Panc1 (cell line): ENCODE measurements at regions not wholly inside any gene's neighbourhood (a gene's known extent, or its start where the extent isn't known, plus 50 kb on each side); places are given as distances from the start of the nearest gene placed in this dataset.

Source experiments
- ATAC-seq: fragments of 200-7000 bp; cut with Tn5 transposase; 2 replicates; pipeline ENCODE4 v1.9.1; 2020; ENCODE audit warnings: mild to moderate bottlenecking, moderate library complexity
- BruUV-seq: library from RNA; stranded (reverse); fragments of 400-500 nt; replicated peaks from 2 replicates; lab custom pipeline; 2021; lab: Mats Ljungman, UMichigan
- CTCF ChIA-PET: fragments of 300-600 bp; sonication (Branson Sonifier 250); formaldehyde crosslinking; loops from one replicate; lab custom pipeline; 2022; ENCODE audit warnings: antibody characterized with exemption; lab: Charles Lee
- POLR2A ChIA-PET: fragments of 300-600 bp; sonication (Branson Sonifier 250); formaldehyde crosslinking; loops from one replicate; lab custom pipeline; 2022; ENCODE audit warnings: antibody characterized with exemption; lab: Charles Lee
- DNase-seq: peaks from one replicate; pipeline ENCODE4 v3.0.0-alpha.2; 2010; ENCODE audit warnings: low read depth, low spot score
- H3K27ac ChIP-seq: 2 replicates; pipeline ENCODE4 v1.5.1; 2011; ENCODE audit warnings: mild to moderate bottlenecking, low read length, inconsistent platforms
- H3K27me3 ChIP-seq: fragments of 200-500 bp; sonication (Bioruptor generic); 2 replicates; pipeline ENCODE4 v1.6.0; 2014; ENCODE audit warnings: low read length, inconsistent platforms; ENCODE audit not compliant: control insufficient read depth, insufficient read depth
- H3K36me3 ChIP-seq: fragments of 200-500 bp; sonication (Bioruptor generic); 2 replicates; pipeline ENCODE4 v1.5.1; 2014; ENCODE audit warnings: inconsistent platforms, mild to moderate bottlenecking, low read length, moderate library complexity; ENCODE audit not compliant: control insufficient read depth, insufficient read depth
- H3K4me1 ChIP-seq: 2 replicates; pipeline ENCODE4 v1.5.1; 2011; ENCODE audit warnings: inconsistent platforms, mild to moderate bottlenecking, low read length, moderate library complexity; ENCODE audit not compliant: control insufficient read depth, insufficient read depth
- H3K4me3 ChIP-seq, 2 experiments: 2 replicates each; pipeline ENCODE4 v1.5.1; 2011 to 2012; ENCODE audit warnings: low read depth in 2 of 2, low read length in 2 of 2, mild to moderate bottlenecking in 2 of 2, inconsistent platforms in 1 of 2, moderate library complexity in 1 of 2
- H3K9me3 ChIP-seq: fragments of 200-500 bp; sonication (Bioruptor generic); 2 replicates; pipeline ENCODE4 v1.5.1; 2014; ENCODE audit warnings: low read depth, mild to moderate bottlenecking, inconsistent platforms, low read length, moderate library complexity; ENCODE audit not compliant: control insufficient read depth, insufficient read depth
- POLR2AphosphoS5 ChIP-seq: IDR thresholded peaks from 2 replicates; pipeline ENCODE4 v1.6.1; 2012; ENCODE audit warnings: mild to moderate bottlenecking, low read depth, low read length, moderate library complexity
- SIN3A ChIP-seq: IDR thresholded peaks from 2 replicates; pipeline ENCODE4 v1.6.1; 2012; ENCODE audit warnings: low read depth, mild to moderate bottlenecking, low read length, moderate library complexity, borderline replicate concordance; ENCODE audit not compliant: insufficient read depth
- TCF7L2 ChIP-seq: IDR thresholded peaks from 2 replicates; pipeline ENCODE4 v1.6.1; 2011; ENCODE audit warnings: mild to moderate bottlenecking, low read depth, low read length, inconsistent platforms
- in situ Hi-C: cut with HindIII; loops from 2 replicates; pipeline ENCODE4 v1.10.0; 2016; ENCODE audit warnings: low sequenced_read_pairs, low pct_unique_long_range_greater_than_20kb
- intact Hi-C: fragments of 100-400 bp; cut with micrococcal nuclease; formaldehyde crosslinking; loops from one replicate; pipeline ENCODE4 v1.10.0; 2022; ENCODE audit not compliant: unreplicated experiment
- TF ChIP-seq, protein P1 (sequence below), 2 experiments: IDR thresholded peaks; 2 replicates each; pipeline ENCODE4 v1.6.1; 2011 to 2012; ENCODE audit warnings: low read depth in 2 of 2, control low read depth in 1 of 2, low read length in 1 of 2, mild to moderate bottlenecking in 1 of 2, moderate library complexity in 1 of 2; ENCODE audit not compliant: insufficient read depth in 1 of 2
- TF ChIP-seq, protein P2 (sequence below): fragments of 450-650 bp; IDR thresholded peaks from 2 replicates; pipeline ENCODE4 v1.5.1; 2017; ENCODE audit warnings: mild to moderate bottlenecking

DNA sequence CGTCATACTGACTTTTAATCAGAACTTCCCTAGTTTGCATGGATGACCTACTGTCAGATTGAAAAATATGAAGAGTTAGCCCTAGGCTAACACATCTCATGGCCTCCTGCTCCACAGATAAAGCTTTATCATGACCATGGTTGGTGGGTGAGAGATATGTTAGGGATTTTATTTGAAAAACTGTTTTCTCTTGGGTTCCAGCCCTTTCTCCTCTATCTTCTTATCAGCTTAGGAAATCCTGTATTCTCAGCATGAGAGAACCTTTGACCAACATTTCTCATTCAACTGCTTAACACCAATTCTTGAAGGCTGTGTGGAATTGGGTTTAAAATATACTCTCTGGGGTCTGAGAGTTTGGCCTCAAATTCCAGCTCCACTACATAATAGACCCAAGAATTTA lies 1407.0 kb upstream of the CELF4 start:
- TF ChIP-seq POLR2AphosphoS5: no peak
- H3K36me3 ChIP-seq: no peaks in the 10 kb centered on the region
- BruUV-seq: no TSS peak
- no peaks in the 10 kb centered on the region for H3K27me3 ChIP-seq
- ChIA-PET CTCF (no interaction called here), POLR2A (no interaction called here)
- H3K9me3 ChIP-seq: no peaks in the 10 kb centered on the region
- intact Hi-C loops: no loop called here
- in situ Hi-C loops: no loop called here
- no peak overlapping the region for H3K4me3 ChIP-seq
- ATAC-seq (no peak), DNase-seq (no peak)
- no peaks in the 10 kb centered on the region for H3K4me1 ChIP-seq
- H3K27ac ChIP-seq: no peak overlapping the region

DNA sequence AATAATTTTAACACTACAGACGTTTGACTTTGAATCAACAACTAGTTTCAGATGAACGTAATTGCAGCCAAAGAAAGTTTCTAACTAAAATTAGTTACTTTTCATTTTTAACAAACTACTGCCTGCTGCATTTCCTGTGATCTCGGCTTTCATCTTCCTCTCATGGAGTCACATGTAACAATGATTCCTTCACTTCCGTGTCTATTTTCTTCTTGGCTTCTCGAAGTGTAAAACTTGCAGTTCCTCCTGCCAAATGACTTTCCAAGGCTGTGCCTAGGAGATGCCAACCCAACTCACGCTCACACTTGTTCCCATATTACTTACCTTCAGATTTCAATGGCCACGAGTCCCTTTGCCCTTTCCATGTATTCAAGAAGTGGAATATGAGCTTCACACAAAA lies 1406.3 kb upstream of the CELF4 start:
- DNase-seq (no peak), ATAC-seq (no peak)
- ChIA-PET CTCF (no interaction called here), POLR2A (no interaction called here)
- Histone ChIP-seq H3K9me3 (no peaks in the 10 kb centered on the region), H3K4me1 (no peaks in the 10 kb centered on the region), H3K27me3 (no peaks in the 10 kb centered on the region), H3K4me3 (no peak overlapping the region), H3K27ac (no peak overlapping the region), H3K36me3 (no peaks in the 10 kb centered on the region)
- intact Hi-C loops: no loop called here
- BruUV-seq: no TSS peak
- TF ChIP-seq, protein P1, sequence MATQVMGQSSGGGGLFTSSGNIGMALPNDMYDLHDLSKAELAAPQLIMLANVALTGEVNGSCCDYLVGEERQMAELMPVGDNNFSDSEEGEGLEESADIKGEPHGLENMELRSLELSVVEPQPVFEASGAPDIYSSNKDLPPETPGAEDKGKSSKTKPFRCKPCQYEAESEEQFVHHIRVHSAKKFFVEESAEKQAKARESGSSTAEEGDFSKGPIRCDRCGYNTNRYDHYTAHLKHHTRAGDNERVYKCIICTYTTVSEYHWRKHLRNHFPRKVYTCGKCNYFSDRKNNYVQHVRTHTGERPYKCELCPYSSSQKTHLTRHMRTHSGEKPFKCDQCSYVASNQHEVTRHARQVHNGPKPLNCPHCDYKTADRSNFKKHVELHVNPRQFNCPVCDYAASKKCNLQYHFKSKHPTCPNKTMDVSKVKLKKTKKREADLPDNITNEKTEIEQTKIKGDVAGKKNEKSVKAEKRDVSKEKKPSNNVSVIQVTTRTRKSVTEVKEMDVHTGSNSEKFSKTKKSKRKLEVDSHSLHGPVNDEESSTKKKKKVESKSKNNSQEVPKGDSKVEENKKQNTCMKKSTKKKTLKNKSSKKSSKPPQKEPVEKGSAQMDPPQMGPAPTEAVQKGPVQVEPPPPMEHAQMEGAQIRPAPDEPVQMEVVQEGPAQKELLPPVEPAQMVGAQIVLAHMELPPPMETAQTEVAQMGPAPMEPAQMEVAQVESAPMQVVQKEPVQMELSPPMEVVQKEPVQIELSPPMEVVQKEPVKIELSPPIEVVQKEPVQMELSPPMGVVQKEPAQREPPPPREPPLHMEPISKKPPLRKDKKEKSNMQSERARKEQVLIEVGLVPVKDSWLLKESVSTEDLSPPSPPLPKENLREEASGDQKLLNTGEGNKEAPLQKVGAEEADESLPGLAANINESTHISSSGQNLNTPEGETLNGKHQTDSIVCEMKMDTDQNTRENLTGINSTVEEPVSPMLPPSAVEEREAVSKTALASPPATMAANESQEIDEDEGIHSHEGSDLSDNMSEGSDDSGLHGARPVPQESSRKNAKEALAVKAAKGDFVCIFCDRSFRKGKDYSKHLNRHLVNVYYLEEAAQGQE (IDR thresholded peaks at IDR 0.05; ENCODE audit: insufficient read depth in 1 of 2, low read depth in 2 of 2, low read length in 1 of 2): no peak
- TF ChIP-seq, protein P2, sequence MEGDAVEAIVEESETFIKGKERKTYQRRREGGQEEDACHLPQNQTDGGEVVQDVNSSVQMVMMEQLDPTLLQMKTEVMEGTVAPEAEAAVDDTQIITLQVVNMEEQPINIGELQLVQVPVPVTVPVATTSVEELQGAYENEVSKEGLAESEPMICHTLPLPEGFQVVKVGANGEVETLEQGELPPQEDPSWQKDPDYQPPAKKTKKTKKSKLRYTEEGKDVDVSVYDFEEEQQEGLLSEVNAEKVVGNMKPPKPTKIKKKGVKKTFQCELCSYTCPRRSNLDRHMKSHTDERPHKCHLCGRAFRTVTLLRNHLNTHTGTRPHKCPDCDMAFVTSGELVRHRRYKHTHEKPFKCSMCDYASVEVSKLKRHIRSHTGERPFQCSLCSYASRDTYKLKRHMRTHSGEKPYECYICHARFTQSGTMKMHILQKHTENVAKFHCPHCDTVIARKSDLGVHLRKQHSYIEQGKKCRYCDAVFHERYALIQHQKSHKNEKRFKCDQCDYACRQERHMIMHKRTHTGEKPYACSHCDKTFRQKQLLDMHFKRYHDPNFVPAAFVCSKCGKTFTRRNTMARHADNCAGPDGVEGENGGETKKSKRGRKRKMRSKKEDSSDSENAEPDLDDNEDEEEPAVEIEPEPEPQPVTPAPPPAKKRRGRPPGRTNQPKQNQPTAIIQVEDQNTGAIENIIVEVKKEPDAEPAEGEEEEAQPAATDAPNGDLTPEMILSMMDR: no peak
- TF ChIP-seq POLR2AphosphoS5 (no peak), SIN3A (no peak), TCF7L2 (no peak)
- in situ Hi-C loops: no loop called here

DNA sequence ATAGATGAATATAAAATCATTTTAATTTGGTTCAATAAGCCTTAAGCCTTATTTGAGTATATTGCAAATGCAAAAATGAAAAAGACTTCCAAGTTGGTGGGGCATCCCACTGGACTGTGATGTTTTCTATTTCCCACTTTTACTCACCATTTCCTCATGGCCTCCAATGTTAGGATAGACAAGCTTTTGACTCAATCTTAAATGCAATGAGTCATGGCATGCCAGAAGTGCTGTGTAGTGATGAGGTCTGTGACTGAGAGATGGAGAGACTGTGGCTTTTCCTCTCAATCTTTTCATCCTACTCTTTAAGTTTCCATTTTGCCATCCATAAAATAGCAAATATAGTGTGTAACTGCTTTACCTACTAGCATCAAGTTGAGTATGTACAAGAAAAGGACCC lies 1401.2 kb upstream of the CELF4 start:
- ATAC-seq: no peak
- no peak overlapping the region for H3K4me3 ChIP-seq
- no peaks in the 10 kb centered on the region for H3K27me3 ChIP-seq
- TF ChIP-seq, protein P2: no peak
- TF ChIP-seq SIN3A (no peak), POLR2AphosphoS5 (no peak), TCF7L2 (no peak)
- TF ChIP-seq, protein P1 (IDR thresholded peaks at IDR 0.05; ENCODE audit: insufficient read depth in 1 of 2, low read depth in 2 of 2, low read length in 1 of 2): no peak
- no peaks in the 10 kb centered on the region for H3K9me3 ChIP-seq
- intact Hi-C loops (no loop called here), in situ Hi-C loops (no loop called here)
- no peak overlapping the region for H3K27ac ChIP-seq
- BruUV-seq: no TSS peak
- POLR2A ChIA-PET: no interaction called here
- H3K4me1 ChIP-seq: no peaks in the 10 kb centered on the region
- no peak for DNase-seq
- no peaks in the 10 kb centered on the region for H3K36me3 ChIP-seq
- CTCF ChIA-PET: no interaction called here
